ENCODE measurements at regions not wholly inside any gene's neighbourhood (a gene's known extent, or its start where the extent isn't known, plus 50 kb on each side); places are given as distances from the start of the nearest gene placed in this dataset.

- CTCF ChIA-PET: no interaction called here
Measured at GRCh38 chr3:63061449-63061848, 186.2 kb upstream of the CADPS start.

GRCh38 chr3:63064209-63064755, 189.1 kb upstream of the CADPS start:
- no peaks in the 10 kb centered on the region for H3K79me2 ChIP-seq (ENCODE audit: low read length)
- POLR2A ChIA-PET (ENCODE audit: unreplicated experiment): no interaction called here
- H3K4me1 ChIP-seq (ENCODE audit: insufficient read depth, low read length): no peaks in the 10 kb centered on the region
- no TSS peak for BruUV-seq (replicated peaks)
- H3K4me3 ChIP-seq (ENCODE audit: low read length): no peak overlapping the region
- H3F3A ChIP-seq (ENCODE audit: low read length, unreplicated experiment): no peaks in the 10 kb centered on the region
- H3K9ac ChIP-seq (ENCODE audit: low read length): no peak overlapping the region
- 0 out of 2 replicates have a peak, but pooled peaks cover 10% of the 10 kb centered on the region for H3K9me3 ChIP-seq (ENCODE audit: low read length)
- intact Hi-C loops (cut with micrococcal nuclease): no loop called here
- no peaks in the 10 kb centered on the region for H3K27me3 ChIP-seq (ENCODE audit: low read length)
- H3K27ac ChIP-seq (ENCODE audit: low read length): no peak overlapping the region
- ATAC-seq (no peak), DNase-seq (no peak)
- CTCF ChIA-PET: no interaction called here
- no peak for TF ChIP-seq CTCF (conservative IDR thresholded peaks at IDR 0.05; ENCODE audit: low read depth, low read length)
- no peaks in the 10 kb centered on the region for H4K20me1 ChIP-seq (ENCODE audit: low read length)
- no peaks in the 10 kb centered on the region for H3K36me3 ChIP-seq (ENCODE audit: low read depth, low read length)
- no peak overlapping the region for H2AFZ ChIP-seq (ENCODE audit: low read length)
- H3K9me2 ChIP-seq (replicated peaks; ENCODE audit: low read length): no peaks in the 10 kb centered on the region
- no peak overlapping the region for H3K4me2 ChIP-seq (ENCODE audit: low read length)

More at GRCh38 chr3:63061449-63061848, 186.2 kb upstream of the CADPS start:
- DNase-seq: no peak
- Histone ChIP-seq H3K4me3 (ENCODE audit: low read length) (no peak overlapping the region), H3K79me2 (ENCODE audit: low read length) (no peaks in the 10 kb centered on the region), H2AFZ (ENCODE audit: low read length) (no peak overlapping the region), H3K9ac (ENCODE audit: low read length) (no peak overlapping the region), H3K9me3 (ENCODE audit: low read length) (0 out of 2 replicates have a peak, but pooled peaks cover 14% of the 10 kb centered on the region), H3K27ac (ENCODE audit: low read length) (no peak overlapping the region), H4K20me1 (ENCODE audit: low read length) (no peaks in the 10 kb centered on the region), H3K9me2 (replicated peaks; ENCODE audit: low read length) (no peaks in the 10 kb centered on the region), H3K27me3 (ENCODE audit: low read length) (no peaks in the 10 kb centered on the region), H3F3A (ENCODE audit: low read length, unreplicated experiment) (no peaks in the 10 kb centered on the region), H3K36me3 (ENCODE audit: low read depth, low read length) (no peaks in the 10 kb centered on the region), H3K4me2 (ENCODE audit: low read length) (no peak overlapping the region), H3K4me1 (ENCODE audit: insufficient read depth, low read length) (no peaks in the 10 kb centered on the region)
- no TSS peak for BruUV-seq (replicated peaks)
- TF ChIP-seq CTCF (conservative IDR thresholded peaks at IDR 0.05; ENCODE audit: low read depth, low read length) (no peak), EZH2 (IDR thresholded peaks at IDR 0.05; ENCODE audit: low read length, unreplicated experiment) (no peak), EZH2phosphoT487 (IDR thresholded peaks at IDR 0.05; ENCODE audit: borderline replicate concordance, low read length) (no peak)
- intact Hi-C loops (cut with micrococcal nuclease): no loop called here
- no peak for ATAC-seq
- POLR2A ChIA-PET (ENCODE audit: unreplicated experiment): no interaction called here

GRCh38 chr3:63067999-63068645, 192.9 kb upstream of the CADPS start:
- POLR2A ChIA-PET (ENCODE audit: unreplicated experiment): no interaction called here
- Histone ChIP-seq H3K36me3 (ENCODE audit: low read depth, low read length) (no peaks in the 10 kb centered on the region), H3K9me2 (replicated peaks; ENCODE audit: low read length) (no peaks in the 10 kb centered on the region), H3K4me1 (ENCODE audit: insufficient read depth, low read length) (no peaks in the 10 kb centered on the region), H4K20me1 (ENCODE audit: low read length) (no peaks in the 10 kb centered on the region), H3K9me3 (ENCODE audit: low read length) (peaks cover 15% of the 10 kb centered on the region), H3K27me3 (ENCODE audit: low read length) (no peaks in the 10 kb centered on the region), H3K79me2 (ENCODE audit: low read length) (no peaks in the 10 kb centered on the region), H3K27ac (ENCODE audit: low read length) (no peak overlapping the region), H3F3A (ENCODE audit: low read length, unreplicated experiment) (no peaks in the 10 kb centered on the region), H3K4me3 (ENCODE audit: low read length) (no peak overlapping the region), H3K4me2 (ENCODE audit: low read length) (no peak overlapping the region), H2AFZ (ENCODE audit: low read length) (no peak overlapping the region), H3K9ac (ENCODE audit: low read length) (no peak overlapping the region)
- ATAC-seq (no peak), DNase-seq (peak; percentile 36)
- CTCF ChIA-PET: interaction anchor here (0.6 kb wide), 1 partner anchor 182 kb away, joined by 3 read pairs; no protein-coding TSS in a partner anchor
- intact Hi-C loops (cut with micrococcal nuclease): no loop called here
- no TSS peak for BruUV-seq (replicated peaks)
- TF ChIP-seq CTCF (conservative IDR thresholded peaks at IDR 0.05; ENCODE audit: low read depth, low read length) (no peak), EZH2phosphoT487 (IDR thresholded peaks at IDR 0.05; ENCODE audit: borderline replicate concordance, low read length) (no peak), EZH2 (IDR thresholded peaks at IDR 0.05; ENCODE audit: low read length, unreplicated experiment) (no peak)

All from PC-3 (cell line).